ENCODE measurements at regions not wholly inside any gene's neighbourhood (a gene's known extent, or its start where the extent isn't known, plus 50 kb on each side); places are given as distances from the start of the nearest gene placed in this dataset.

GRCh38 chr10:131478377-131478989 lies 167.0 kb upstream of the TCERG1L start:
- no peak for DNase-seq
- Mint-ChIP-seq H3K9me3 (ENCODE audit: unreplicated experiment) (peaks cover 14% of the 10 kb centered on the region), H3K27ac (ENCODE audit: unreplicated experiment) (peak overlapping the region; percentile 38), H3K4me3 (ENCODE audit: unreplicated experiment) (no peak overlapping the region), H3K27me3 (ENCODE audit: unreplicated experiment) (peaks cover 9% of the 10 kb centered on the region), H3K36me3 (ENCODE audit: unreplicated experiment) (peaks cover 4% of the 10 kb centered on the region), H3K4me1 (ENCODE audit: low read depth, unreplicated experiment) (peaks cover 8% of the 10 kb centered on the region)
- no peak for TF ChIP-seq CTCF (IDR thresholded peaks at IDR 0.05; ENCODE audit: partially characterized antibody, unreplicated experiment)

- DNase-seq: no peak
- Mint-ChIP-seq H3K4me3 (ENCODE audit: unreplicated experiment) (no peak overlapping the region), H3K27ac (ENCODE audit: unreplicated experiment) (no peak overlapping the region), H3K27me3 (ENCODE audit: unreplicated experiment) (peaks cover 7% of the 10 kb centered on the region), H3K36me3 (ENCODE audit: unreplicated experiment) (peaks cover 4% of the 10 kb centered on the region), H3K9me3 (ENCODE audit: unreplicated experiment) (peaks cover 16% of the 10 kb centered on the region), H3K4me1 (ENCODE audit: low read depth, unreplicated experiment) (peaks cover 8% of the 10 kb centered on the region)
- TF ChIP-seq CTCF (IDR thresholded peaks at IDR 0.05; ENCODE audit: partially characterized antibody, unreplicated experiment): no peak
Measured at GRCh38 chr10:131480066-131480465, 168.5 kb upstream of the TCERG1L start.

GRCh38 chr10:131480861-131481260 lies 169.3 kb upstream of the TCERG1L start:
- no peak overlapping the region for H3K4me3 Mint-ChIP-seq (ENCODE audit: unreplicated experiment)
- H3K36me3 Mint-ChIP-seq (ENCODE audit: unreplicated experiment): peaks cover 4% of the 10 kb centered on the region
- no peak overlapping the region for H3K27ac Mint-ChIP-seq (ENCODE audit: unreplicated experiment)
- TF ChIP-seq CTCF (IDR thresholded peaks at IDR 0.05; ENCODE audit: partially characterized antibody, unreplicated experiment): no peak
- no peak for DNase-seq
- H3K9me3 Mint-ChIP-seq (ENCODE audit: unreplicated experiment): peaks cover 16% of the 10 kb centered on the region
- peaks cover 7% of the 10 kb centered on the region for H3K27me3 Mint-ChIP-seq (ENCODE audit: unreplicated experiment)
- H3K4me1 Mint-ChIP-seq (ENCODE audit: low read depth, unreplicated experiment): peaks cover 8% of the 10 kb centered on the region

GRCh38 chr10:131485732-131486131 lies 174.2 kb upstream of the TCERG1L start:
- peaks cover 9% of the 10 kb centered on the region for H3K9me3 Mint-ChIP-seq (ENCODE audit: unreplicated experiment)
- TF ChIP-seq CTCF (IDR thresholded peaks at IDR 0.05; ENCODE audit: partially characterized antibody, unreplicated experiment): no peak
- no peaks in the 10 kb centered on the region for H3K4me1 Mint-ChIP-seq (ENCODE audit: low read depth, unreplicated experiment)
- H3K36me3 Mint-ChIP-seq (ENCODE audit: unreplicated experiment): no peaks in the 10 kb centered on the region
- DNase-seq: no peak
- H3K27ac Mint-ChIP-seq (ENCODE audit: unreplicated experiment): no peak overlapping the region
- peaks cover 2% of the 10 kb centered on the region for H3K27me3 Mint-ChIP-seq (ENCODE audit: unreplicated experiment)
- H3K4me3 Mint-ChIP-seq (ENCODE audit: unreplicated experiment): no peak overlapping the region

- Mint-ChIP-seq H3K27ac (ENCODE audit: unreplicated experiment) (no peak overlapping the region), H3K4me1 (ENCODE audit: low read depth, unreplicated experiment) (no peaks in the 10 kb centered on the region), H3K27me3 (ENCODE audit: unreplicated experiment) (peaks cover 4% of the 10 kb centered on the region), H3K4me3 (ENCODE audit: unreplicated experiment) (no peak overlapping the region), H3K36me3 (ENCODE audit: unreplicated experiment) (no peaks in the 10 kb centered on the region), H3K9me3 (ENCODE audit: unreplicated experiment) (peaks cover 9% of the 10 kb centered on the region)
- TF ChIP-seq CTCF (IDR thresholded peaks at IDR 0.05; ENCODE audit: partially characterized antibody, unreplicated experiment): no peak
- no peak for DNase-seq
Measured at GRCh38 chr10:131487822-131488221, 176.3 kb upstream of the TCERG1L start.
